ENCODE measurements at regions not wholly inside any gene's neighbourhood (a gene's known extent, or its start where the extent isn't known, plus 50 kb on each side); places are given as distances from the start of the nearest gene placed in this dataset.

- H3K4me3 ChIP-seq (ENCODE audit: control insufficient read depth, low read depth, low read length): no peak overlapping the region
- DNase-seq (ENCODE audit: low read depth): no peak
- no peak for TF ChIP-seq CTCF (conservative IDR thresholded peaks at IDR 0.05; ENCODE audit: control insufficient read depth, insufficient read depth, low read depth, low read length)
Observed at GRCh38 chr13:111539252-111539651, 218.8 kb downstream of the TEX29 start.

GRCh38 chr13:111539791-111540446 is 219.5 kb downstream of the TEX29 start:
- TF ChIP-seq CTCF (conservative IDR thresholded peaks at IDR 0.05; ENCODE audit: control insufficient read depth, insufficient read depth, low read depth, low read length): no peak
- DNase-seq (ENCODE audit: low read depth): no peak
- no peak overlapping the region for H3K4me3 ChIP-seq (ENCODE audit: control insufficient read depth, low read depth, low read length)

- no peak for TF ChIP-seq CTCF (conservative IDR thresholded peaks at IDR 0.05; ENCODE audit: control insufficient read depth, insufficient read depth, low read depth, low read length)
- DNase-seq (ENCODE audit: low read depth): no peak
- H3K4me3 ChIP-seq (ENCODE audit: control insufficient read depth, low read depth, low read length): no peak overlapping the region
Observed at GRCh38 chr13:111540486-111540885, 220.0 kb downstream of the TEX29 start.

- TF ChIP-seq CTCF (conservative IDR thresholded peaks at IDR 0.05; ENCODE audit: control insufficient read depth, insufficient read depth, low read depth, low read length): no peak
- no peak overlapping the region for H3K4me3 ChIP-seq (ENCODE audit: control insufficient read depth, low read depth, low read length)
- DNase-seq (ENCODE audit: low read depth): no peak
Observed at GRCh38 chr13:111541345-111541744, 220.9 kb downstream of the TEX29 start.

GRCh38 chr13:111541752-111542529 is 221.5 kb downstream of the TEX29 start:
- H3K4me3 ChIP-seq (ENCODE audit: control insufficient read depth, low read depth, low read length): no peak overlapping the region
- DNase-seq (ENCODE audit: low read depth): no peak
- no peak for TF ChIP-seq CTCF (conservative IDR thresholded peaks at IDR 0.05; ENCODE audit: control insufficient read depth, insufficient read depth, low read depth, low read length)

DNA sequence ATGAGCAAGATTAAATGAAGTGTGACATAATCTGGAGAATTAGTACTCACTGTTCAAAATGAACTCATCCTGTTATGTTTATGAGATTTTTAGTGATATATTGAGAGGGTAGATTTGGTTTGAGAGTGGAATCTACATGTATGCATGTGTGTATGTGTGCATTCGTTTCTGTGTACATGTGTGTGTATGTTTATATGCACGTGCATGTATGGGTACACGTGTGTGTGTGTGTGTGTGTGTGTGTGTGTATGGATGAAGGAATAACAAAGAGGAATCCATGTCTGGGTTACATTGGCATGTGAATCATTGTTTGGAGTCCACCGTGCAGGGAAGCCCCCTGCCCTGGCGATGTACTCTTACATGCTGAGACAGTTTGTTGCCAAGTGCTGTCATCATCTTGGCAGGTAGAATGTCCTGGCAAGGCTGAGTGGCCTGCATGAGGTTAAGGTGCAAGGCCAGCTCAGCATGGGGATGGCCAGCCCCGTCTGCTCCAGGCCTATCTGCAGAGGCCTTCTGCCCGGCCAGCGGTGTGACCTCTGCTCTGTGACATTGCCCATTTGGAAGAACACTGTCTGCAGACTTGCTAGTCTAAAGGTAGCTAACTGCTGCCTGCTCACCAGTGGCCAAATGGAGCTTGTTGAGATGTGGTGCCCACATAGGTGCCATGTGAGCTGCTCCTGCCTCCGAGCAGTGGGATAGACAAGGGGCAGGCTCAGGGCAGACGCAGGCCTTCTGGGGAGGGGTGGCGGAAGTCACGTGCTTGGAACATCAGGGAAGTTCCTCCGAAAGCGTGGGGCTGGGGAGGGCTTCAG is 222.3 kb downstream of the TEX29 start:
- H3K4me3 ChIP-seq (ENCODE audit: control insufficient read depth, low read depth, low read length): no peak overlapping the region
- no peak for TF ChIP-seq CTCF (conservative IDR thresholded peaks at IDR 0.05; ENCODE audit: control insufficient read depth, insufficient read depth, low read depth, low read length)
- no peak for DNase-seq (ENCODE audit: low read depth)
